SIG-M5 (cell line): ENCODE measurements at regions not wholly inside any gene's neighbourhood (a gene's known extent, or its start where the extent isn't known, plus 50 kb on each side); places are given as distances from the start of the nearest gene placed in this dataset.
"Not testable (repeated sequence)": the region's sequence is repeated elsewhere in the genome, so short reads cannot be mapped to it uniquely, and the experiment has no call there.

ENCODE experiments used
- DNase-seq: peaks from one replicate; lab custom pipeline; 2025; lab: John Stamatoyannopoulos, UW

- no peak for DNase-seq
Measured at GRCh38 chr12:25793196-25793595, 165.3 kb upstream of the RASSF8 start.

- DNase-seq: no peak
Measured at GRCh38 chr12:25794571-25794970, 163.9 kb upstream of the RASSF8 start.

- no peak for DNase-seq
Measured at GRCh38 chr12:25796523-25797000, 161.9 kb upstream of the RASSF8 start.

GRCh38 chr12:25797386-25797785, 161.1 kb upstream of the RASSF8 start:
- DNase-seq: no peak

- DNase-seq: no peak
Measured at GRCh38 chr12:25797949-25798348, 160.5 kb upstream of the RASSF8 start.

GRCh38 chr12:25800101-25800500, 158.4 kb upstream of the RASSF8 start:
- no peak for DNase-seq

GRCh38 chr12:25801734-25802133, 156.7 kb upstream of the RASSF8 start:
- no peak for DNase-seq

- no peak for DNase-seq
Measured at GRCh38 chr12:25802143-25802542, 156.3 kb upstream of the RASSF8 start.

- not testable (repeated sequence) for DNase-seq
Measured at GRCh38 chr12:25803029-25803664, 155.3 kb upstream of the RASSF8 start.

GRCh38 chr12:25804286-25804685, 154.2 kb upstream of the RASSF8 start:
- not testable (repeated sequence) for DNase-seq

- DNase-seq: no peak
Measured at GRCh38 chr12:25806271-25806670, 152.2 kb upstream of the RASSF8 start.

- DNase-seq: no peak
Measured at GRCh38 chr12:25808604-25809003, 149.9 kb upstream of the RASSF8 start.

- no peak for DNase-seq
Measured at GRCh38 chr12:25810683-25811082, 147.8 kb upstream of the RASSF8 start.

- DNase-seq: no peak
Measured at GRCh38 chr12:25811656-25812126, 146.8 kb upstream of the RASSF8 start.

- no peak for DNase-seq
Measured at GRCh38 chr12:25812295-25812694, 146.2 kb upstream of the RASSF8 start.

GRCh38 chr12:25813843-25814242, 144.6 kb upstream of the RASSF8 start:
- no peak for DNase-seq

GRCh38 chr12:25816637-25817036, 141.8 kb upstream of the RASSF8 start:
- no peak for DNase-seq

GRCh38 chr12:25817166-25817565, 141.3 kb upstream of the RASSF8 start:
- DNase-seq: no peak

- DNase-seq: no peak
Measured at GRCh38 chr12:25818596-25819390, 139.7 kb upstream of the RASSF8 start.

GRCh38 chr12:25819691-25820090, 138.8 kb upstream of the RASSF8 start:
- no peak for DNase-seq

GRCh38 chr12:25822281-25822680, 136.2 kb upstream of the RASSF8 start:
- DNase-seq: no peak

GRCh38 chr12:25824734-25825133, 133.7 kb upstream of the RASSF8 start:
- no peak for DNase-seq

GRCh38 chr12:25825446-25825845, 133.0 kb upstream of the RASSF8 start:
- DNase-seq: no peak
